HepG2 (cell line): ENCODE measurements at regions not wholly inside any gene's neighbourhood (a gene's known extent, or its start where the extent isn't known, plus 50 kb on each side); places are given as distances from the start of the nearest gene placed in this dataset.

ENCODE experiments used
- ATAC-seq: fragments of 200-7000 bp; cut with Tn5 transposase; 3 replicates; pipeline ENCODE4 v1.9.1; 2020; ENCODE audit warnings: mild to moderate bottlenecking, moderate library complexity
- BruUV-seq: library from RNA; stranded (reverse); fragments of 400-500 nt; replicated peaks from 2 replicates; lab custom pipeline; 2021; lab: Mats Ljungman, UMichigan
- CTCF ChIA-PET: fragments of 300-600 bp; formaldehyde crosslinking; extraction: SDS; loops from one replicate; lab custom pipeline; 2021; ENCODE audit warnings: low total read pairs, inconsistent platforms, low intra/inter-chr PET ratio; lab: Yijun Ruan, JAX
- POLR2A ChIA-PET: fragments of 350-600 bp; sonication (Branson Sonifier 250); formaldehyde crosslinking; loops from one replicate; lab custom pipeline; 2020; ENCODE audit warnings: antibody characterized with exemption, inconsistent platforms; lab: Yijun Ruan, JAX
- DNase-seq: peaks from one replicate; pipeline ENCODE4 v3.0.0-alpha.2; 2015; ENCODE audit warnings: low spot score
- FAIRE-seq: peaks from 3 replicates; lab custom pipeline; 2011; peaks lifted over from hg19 to GRCh38; lab: Jason Lieb, UNC
- H2AFZ ChIP-seq: one replicate; pipeline ENCODE4 v1.6.1; 2011; ENCODE audit warnings: low read length, inconsistent platforms
- H3K27ac ChIP-seq: fragments of 300-600 bp; 3 replicates; pipeline ENCODE4 v1.8.0; 2011; ENCODE audit warnings: mixed run types, mild to moderate bottlenecking, mixed read lengths, low read length, inconsistent platforms; ENCODE audit not compliant: insufficient read depth; ENCODE audit errors: extremely low read length
- H3K27me3 ChIP-seq, 2 experiments: fragments of 200-600 bp in 1 of 2; 2 replicates in 1 of 2; 3 replicates in 1 of 2; pipeline versions ENCODE4 v1.6.0 to v1.8.0; 2011; ENCODE audit warnings: low read length in 2 of 2, mild to moderate bottlenecking in 2 of 2, moderate library complexity in 2 of 2, inconsistent platforms in 1 of 2; ENCODE audit not compliant: insufficient read depth in 2 of 2, control insufficient read depth in 1 of 2
- H3K36me3 ChIP-seq, 2 experiments: fragments of 200-600 bp in 1 of 2; replicated peaks in 1 of 2; 2 replicates in 1 of 2; 3 replicates in 1 of 2; pipeline versions ENCODE4 v1.5.1 to v1.8.0; 2011; ENCODE audit warnings: low read length in 2 of 2, inconsistent platforms in 1 of 2; ENCODE audit not compliant: insufficient read depth in 2 of 2, control insufficient read depth in 1 of 2
- H3K4me1 ChIP-seq: 2 replicates; pipeline ENCODE4 v1.5.1; 2012; ENCODE audit warnings: low read length, inconsistent platforms; ENCODE audit not compliant: insufficient read depth
- H3K4me2 ChIP-seq: 2 replicates; pipeline ENCODE4 v1.6.0; 2011; ENCODE audit warnings: low read depth, low read length, inconsistent platforms
- H3K4me3 ChIP-seq, 3 experiments: fragments of 200-600 bp in 1 of 3; sonication (generic), shearing (Covaris generic) in 1 of 3; replicated peaks in 1 of 3; 2 replicates each; pipeline ENCODE4 v1.5.1; 2011 to 2016; ENCODE audit warnings: low read length in 3 of 3, inconsistent platforms in 2 of 3, low read depth in 2 of 3, mild to moderate bottlenecking in 2 of 3, control low read depth in 1 of 3, mixed read lengths in 1 of 3; ENCODE audit not compliant: insufficient read depth in 1 of 3
- H3K79me2 ChIP-seq: one replicate; pipeline ENCODE4 v1.6.1; 2011; ENCODE audit warnings: low read length, inconsistent platforms; ENCODE audit not compliant: insufficient read depth
- H3K9ac ChIP-seq: 2 replicates; pipeline ENCODE4 v1.6.0; 2011; ENCODE audit warnings: mild to moderate bottlenecking, low read depth, low read length, inconsistent platforms; ENCODE audit not compliant: insufficient read depth
- H3K9me3 ChIP-seq: 2 replicates; pipeline ENCODE4 v1.5.1; 2012; ENCODE audit warnings: mild to moderate bottlenecking, low read length
- H4K20me1 ChIP-seq: 2 replicates; pipeline ENCODE4 v1.6.0; 2011; ENCODE audit warnings: inconsistent platforms, mild to moderate bottlenecking, low read length, moderate library complexity; ENCODE audit not compliant: insufficient read depth
- CAMTA2 ChIP-seq: sonication (generic); formaldehyde crosslinking; IDR thresholded peaks from 2 replicates; pipeline ENCODE4 v1.4.0; 2020; ENCODE audit warnings: mild to moderate bottlenecking, missing genetic modification reagents, borderline replicate concordance
- ELK4 ChIP-seq: sonication (generic); formaldehyde crosslinking; IDR thresholded peaks from 2 replicates; pipeline ENCODE4 v1.9.0; 2021; ENCODE audit warnings: missing genetic modification reagents, borderline replicate concordance
- HIVEP1 ChIP-seq: sonication (generic); formaldehyde crosslinking; IDR thresholded peaks from 2 replicates; pipeline ENCODE4 v1.4.0; 2020; ENCODE audit warnings: mild to moderate bottlenecking, missing genetic modification reagents
- SRSF1 ChIP-seq: fragments of 200-400 bp; formaldehyde crosslinking; optimal IDR thresholded peaks from 2 replicates; pipeline ENCODE3; 2017; ENCODE audit warnings: mild to moderate bottlenecking, low read depth, low read length, moderate library complexity
- ZBTB3 ChIP-seq: sonication (generic); formaldehyde crosslinking; IDR thresholded peaks from 2 replicates; pipeline ENCODE4 v1.4.0; 2020; ENCODE audit warnings: low read depth, mild to moderate bottlenecking, moderate library complexity, missing genetic modification reagents, borderline replicate concordance
- ZNF503 ChIP-seq: sonication (generic); formaldehyde crosslinking; IDR thresholded peaks from 2 replicates; pipeline ENCODE4 v1.4.0; 2020; ENCODE audit warnings: missing genetic modification reagents
- ZNF549 ChIP-seq: sonication (generic); formaldehyde crosslinking; IDR thresholded peaks from 2 replicates; pipeline ENCODE4 v1.5.0; 2020; ENCODE audit warnings: missing genetic modification reagents
- WGBS: methylation state at CpG from one replicate; pipeline ENCODE4 v1.1.6; 2017; ENCODE audit warnings: low lambda C conversion rate; 5-methylcytosine and 5-hydroxymethylcytosine counted together
- in situ Hi-C: cut with HindIII; loops from 2 replicates; pipeline ENCODE4 v1.10.0; 2017; ENCODE audit warnings: low pct_unique_long_range_greater_than_20kb; ENCODE audit not compliant: extremely low pct_ligation_motif_present
- intact Hi-C: fragments of 100-400 bp; cut with micrococcal nuclease; formaldehyde crosslinking; loops from one replicate; pipeline ENCODE4 v1.10.0; 2022; ENCODE audit not compliant: unreplicated experiment

GRCh38 chr10:28947171-28947570 is 269.9 kb downstream of the BAMBI start:
- no peaks in the 10 kb centered on the region for H3K36me3 ChIP-seq
- H4K20me1 ChIP-seq: no peaks in the 10 kb centered on the region
- TF ChIP-seq ZNF503 (CRISPR knock-in tag) (no peak), ZNF549 (CRISPR knock-in tag) (no peak), HIVEP1 (CRISPR knock-in tag) (no peak), ZBTB3 (CRISPR knock-in tag) (no peak), ELK4 (CRISPR knock-in tag) (no peak), CAMTA2 (CRISPR knock-in tag) (no peak), SRSF1 (no peak)
- TF ChIP-seq, all 625 proteins: peak for 0
- intact Hi-C loops (no loop called here), in situ Hi-C loops (no loop called here)
- Histone ChIP-seq H3K27me3 (no peaks in the 10 kb centered on the region), H3K9me3 (no peaks in the 10 kb centered on the region), H3K27ac (no peak overlapping the region), H3K4me2 (no peak overlapping the region), H3K9ac (no peak overlapping the region), H3K4me3 (no peak overlapping the region), H2AFZ (no peak overlapping the region), H3K4me1 (peaks cover 39% of the 10 kb centered on the region), H3K79me2 (no peaks in the 10 kb centered on the region)
- POLR2A ChIA-PET: interaction anchor here (0.9 kb wide), 1 partner anchor 270 kb away, joined by 3 read pairs; the partner anchor contains the start of gene BAMBI
- ATAC-seq (no peak), DNase-seq (no peak), FAIRE-seq (no peak)
- BruUV-seq: no TSS peak
- 98% methylated on average over 6 of the region's 6 CpGs for WGBS
- CTCF ChIA-PET: no interaction called here
